ENCODE measurements at regions not wholly inside any gene's neighbourhood (a gene's known extent, or its start where the extent isn't known, plus 50 kb on each side); places are given as distances from the start of the nearest gene placed in this dataset.

DNA sequence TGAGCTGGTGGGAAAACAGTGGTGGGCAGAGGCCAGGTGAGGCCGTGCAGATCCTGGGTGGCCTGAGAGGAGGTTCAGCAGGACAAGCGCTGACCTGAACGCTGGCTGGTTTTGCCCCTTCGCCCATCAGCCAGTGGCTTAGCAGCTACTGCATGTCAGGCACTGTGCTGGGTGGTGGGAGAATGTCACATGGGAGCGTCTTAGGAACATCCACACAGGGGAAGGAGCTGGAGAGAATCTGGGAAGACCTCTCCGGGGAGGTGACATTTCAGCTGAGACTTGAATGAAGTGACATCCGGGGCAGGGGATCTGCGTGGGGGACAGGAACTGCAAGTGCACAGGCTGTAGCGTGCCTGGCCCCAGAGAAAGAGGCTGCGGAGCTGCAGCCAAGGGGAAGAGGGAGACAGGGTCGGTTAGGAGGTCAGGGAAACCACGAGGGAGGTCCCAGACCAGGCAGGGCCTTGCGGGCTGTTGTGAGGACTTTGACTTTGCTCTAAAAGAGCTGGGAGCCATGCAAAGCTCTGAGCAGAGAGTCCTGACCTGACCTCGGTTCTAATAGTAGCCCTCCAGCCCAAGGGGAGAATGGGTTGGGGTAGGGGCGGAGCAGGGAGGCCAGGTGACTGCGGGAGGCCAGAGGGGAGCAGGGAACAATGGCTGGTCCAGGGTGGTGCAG, 156.8 kb upstream of the PTPN1 start:
- TF ChIP-seq POLR2AphosphoS5 (IDR thresholded peaks at IDR 0.05; ENCODE audit: low read depth, low read length): no peak
- TF ChIP-seq PAX5 (IDR thresholded peaks at IDR 0.05; ENCODE audit: insufficient read depth, low read length, severe bottlenecking): no peak
- TF ChIP-seq POLR2A (IDR thresholded peaks at IDR 0.05; ENCODE audit: low read depth, low read length): no peak
- no peak for TF ChIP-seq POU2F2 (IDR thresholded peaks at IDR 0.05; ENCODE audit: low read depth, low read length)
- TF ChIP-seq TAF1 (IDR thresholded peaks at IDR 0.05; ENCODE audit: low read depth, low read length): no peak
- no peak for TF ChIP-seq SPI1 (IDR thresholded peaks at IDR 0.05; ENCODE audit: low read depth, low read length)
- DNase-seq (ENCODE audit: insufficient read length, low spot score) (no peak), FAIRE-seq (no peak)

DNA sequence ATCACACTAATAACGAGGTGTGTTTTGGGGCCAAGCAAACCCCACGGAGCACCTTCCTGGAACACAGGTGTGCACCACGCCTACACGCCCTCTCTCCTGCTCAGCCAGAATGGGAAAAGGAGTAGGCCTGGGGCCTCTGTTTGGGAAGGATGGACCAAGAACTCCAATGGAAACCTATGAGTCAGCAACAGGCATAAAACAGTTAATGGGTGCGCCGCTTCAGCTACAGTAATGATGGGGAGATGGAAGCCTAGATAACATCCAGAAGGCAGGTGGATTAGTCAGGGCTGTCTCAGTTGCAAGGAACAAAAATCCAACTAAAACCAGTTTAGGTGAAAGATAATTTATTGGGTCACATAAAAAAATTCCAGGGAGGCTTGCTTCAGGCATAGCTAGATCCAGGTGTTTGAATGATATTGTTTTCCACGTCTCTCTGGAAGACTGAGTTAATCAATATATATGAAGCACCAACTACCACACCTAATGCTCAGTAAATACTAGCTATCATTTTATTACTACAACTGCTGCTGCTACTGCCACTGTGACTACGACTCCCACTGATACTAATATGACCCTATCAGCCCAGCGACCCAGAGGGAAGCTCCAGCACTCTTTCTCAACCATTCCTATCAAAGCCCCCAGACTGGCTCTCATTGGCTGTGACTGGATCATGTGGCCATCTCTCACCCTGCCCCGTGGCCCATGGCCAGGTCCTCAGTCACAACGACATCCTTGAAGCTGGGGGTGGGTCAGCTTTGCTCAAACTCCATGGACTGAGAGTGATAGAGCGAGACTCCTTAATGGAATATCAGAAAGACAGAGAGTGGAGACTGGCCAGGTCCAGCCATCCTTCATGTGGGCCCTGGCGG, 155.2 kb upstream of the PTPN1 start:
- FAIRE-seq (no peak), DNase-seq (ENCODE audit: insufficient read length, low spot score) (no peak)
- TF ChIP-seq SPI1 (IDR thresholded peaks at IDR 0.05; ENCODE audit: low read depth, low read length): no peak
- no peak for TF ChIP-seq POU2F2 (IDR thresholded peaks at IDR 0.05; ENCODE audit: low read depth, low read length)
- no peak for TF ChIP-seq POLR2A (IDR thresholded peaks at IDR 0.05; ENCODE audit: low read depth, low read length)
- no peak for TF ChIP-seq PAX5 (IDR thresholded peaks at IDR 0.05; ENCODE audit: insufficient read depth, low read length, severe bottlenecking)
- no peak for TF ChIP-seq TAF1 (IDR thresholded peaks at IDR 0.05; ENCODE audit: low read depth, low read length)
- TF ChIP-seq POLR2AphosphoS5 (IDR thresholded peaks at IDR 0.05; ENCODE audit: low read depth, low read length): no peak

DNA sequence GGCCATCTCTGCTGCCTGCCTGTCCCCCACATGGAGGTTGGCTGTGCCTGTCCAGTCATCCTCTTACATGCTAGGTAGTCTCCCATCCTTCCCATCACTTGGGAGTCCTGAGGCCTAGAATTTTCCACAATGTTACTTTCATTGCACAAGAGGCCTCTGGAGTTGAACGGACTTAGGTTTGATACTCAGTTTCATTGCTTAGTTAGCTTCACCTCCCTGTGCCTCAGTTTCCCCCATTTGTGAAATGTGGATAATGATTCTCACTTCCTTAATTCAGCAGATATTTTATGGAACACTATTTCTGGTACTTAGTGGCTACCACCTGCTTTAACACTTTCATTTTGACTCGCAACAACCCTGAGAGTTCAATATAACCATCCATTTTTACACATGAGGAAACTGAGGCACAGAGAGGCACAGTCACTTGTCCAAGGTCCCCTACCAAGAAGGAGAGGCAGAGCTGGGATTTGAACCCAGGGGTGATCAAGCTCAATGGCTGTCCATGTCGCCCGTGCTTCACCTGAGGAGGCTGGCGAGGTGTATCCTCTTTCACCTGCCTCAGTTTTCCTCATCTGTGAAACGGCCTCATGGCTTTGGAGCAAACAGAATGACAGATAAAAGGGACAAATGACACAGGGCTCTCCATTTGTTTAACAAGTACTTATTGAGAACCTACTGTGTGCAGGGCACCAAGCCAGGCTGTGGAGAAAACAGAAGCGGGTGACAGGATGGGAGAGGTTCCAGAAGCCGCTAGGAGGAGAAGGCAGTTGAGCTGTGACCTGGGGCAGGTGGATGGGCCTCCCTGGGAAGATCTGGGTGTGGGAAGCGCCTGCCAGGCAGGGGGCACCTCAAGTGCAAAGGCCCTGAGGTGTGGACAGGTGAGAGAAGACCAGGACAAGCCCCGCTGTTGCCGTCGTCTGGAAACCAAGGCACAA, 154.3 kb upstream of the PTPN1 start:
- FAIRE-seq (no peak), DNase-seq (ENCODE audit: insufficient read length, low spot score) (no peak)
- no peak for TF ChIP-seq POLR2AphosphoS5 (IDR thresholded peaks at IDR 0.05; ENCODE audit: low read depth, low read length)
- no peak for TF ChIP-seq POU2F2 (IDR thresholded peaks at IDR 0.05; ENCODE audit: low read depth, low read length)
- TF ChIP-seq POLR2A (IDR thresholded peaks at IDR 0.05; ENCODE audit: low read depth, low read length): no peak
- TF ChIP-seq PAX5 (IDR thresholded peaks at IDR 0.05; ENCODE audit: insufficient read depth, low read length, severe bottlenecking): no peak
- no peak for TF ChIP-seq SPI1 (IDR thresholded peaks at IDR 0.05; ENCODE audit: low read depth, low read length)
- TF ChIP-seq TAF1 (IDR thresholded peaks at IDR 0.05; ENCODE audit: low read depth, low read length): no peak

DNA sequence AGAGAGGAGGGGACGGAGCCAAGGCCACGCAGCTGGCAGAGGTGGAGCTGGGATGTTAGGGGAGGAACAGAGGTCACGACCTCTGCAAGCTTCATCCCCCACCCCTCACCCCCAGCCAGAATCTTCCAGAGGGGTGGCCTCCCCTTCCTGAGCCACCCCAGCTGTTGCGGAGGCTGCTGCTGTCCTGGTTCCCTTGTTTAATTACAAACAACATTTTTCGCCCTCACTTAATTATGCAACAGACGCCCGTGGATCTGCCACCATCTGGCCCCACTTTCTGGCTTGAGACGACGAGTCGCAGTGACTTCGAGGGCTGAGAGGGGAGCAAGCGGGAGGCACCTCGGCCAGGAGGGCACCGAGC, 153.7 kb upstream of the PTPN1 start:
- no peak for DNase-seq (ENCODE audit: insufficient read length, low spot score)
- TF ChIP-seq POU2F2 (IDR thresholded peaks at IDR 0.05; ENCODE audit: low read depth, low read length) (no peak), SPI1 (IDR thresholded peaks at IDR 0.05; ENCODE audit: low read depth, low read length) (no peak), PAX5 (IDR thresholded peaks at IDR 0.05; ENCODE audit: insufficient read depth, low read length, severe bottlenecking) (no peak), TAF1 (IDR thresholded peaks at IDR 0.05; ENCODE audit: low read depth, low read length) (no peak), POLR2AphosphoS5 (IDR thresholded peaks at IDR 0.05; ENCODE audit: low read depth, low read length) (no peak), POLR2A (IDR thresholded peaks at IDR 0.05; ENCODE audit: low read depth, low read length) (no peak)
- FAIRE-seq: no peak

DNA sequence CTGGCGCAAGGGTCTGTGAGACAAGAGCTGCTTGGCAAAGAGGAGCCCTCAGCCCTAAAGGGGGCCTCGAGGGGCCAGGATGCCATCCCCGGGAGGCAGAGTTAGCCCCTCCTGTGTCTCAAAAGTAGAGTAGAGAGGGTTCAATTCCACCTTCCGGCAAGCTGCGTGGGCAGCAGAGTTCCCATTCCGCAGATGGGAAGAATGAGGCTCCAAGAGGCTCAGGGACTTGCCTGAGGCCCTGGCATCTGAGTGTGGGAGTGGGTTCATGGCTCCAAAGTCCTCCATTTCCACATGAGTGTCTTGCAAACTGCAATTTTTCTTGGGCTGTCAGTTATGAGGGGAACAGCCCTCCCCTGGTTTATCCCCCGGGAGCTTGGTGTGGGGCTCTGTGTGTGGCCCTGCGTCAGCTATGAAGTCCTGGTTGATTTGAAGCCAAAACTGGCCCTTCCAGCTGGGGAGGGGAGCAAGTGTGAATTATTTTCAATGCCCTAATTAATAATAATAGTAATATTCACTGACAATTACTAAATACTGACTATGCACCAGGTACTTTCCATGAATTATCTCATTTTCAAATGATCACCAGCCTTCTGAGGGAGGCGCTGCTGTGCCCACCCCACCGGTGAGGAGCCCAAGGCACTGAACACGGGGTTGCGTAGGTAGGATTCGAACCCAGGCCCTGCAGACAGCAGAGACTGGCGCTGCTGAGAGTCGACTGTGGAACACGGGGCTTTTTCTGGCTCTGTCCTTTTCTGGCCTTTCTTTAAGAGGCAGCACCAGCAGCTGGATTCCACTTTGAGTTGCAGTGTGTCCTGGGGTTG, 153.0 kb upstream of the PTPN1 start:
- DNase-seq (ENCODE audit: insufficient read length, low spot score): no peak
- no peak for FAIRE-seq
- TF ChIP-seq SPI1 (IDR thresholded peaks at IDR 0.05; ENCODE audit: low read depth, low read length) (no peak), POU2F2 (IDR thresholded peaks at IDR 0.05; ENCODE audit: low read depth, low read length) (no peak), PAX5 (IDR thresholded peaks at IDR 0.05; ENCODE audit: insufficient read depth, low read length, severe bottlenecking) (no peak), POLR2A (IDR thresholded peaks at IDR 0.05; ENCODE audit: low read depth, low read length) (no peak), TAF1 (IDR thresholded peaks at IDR 0.05; ENCODE audit: low read depth, low read length) (no peak)

DNA sequence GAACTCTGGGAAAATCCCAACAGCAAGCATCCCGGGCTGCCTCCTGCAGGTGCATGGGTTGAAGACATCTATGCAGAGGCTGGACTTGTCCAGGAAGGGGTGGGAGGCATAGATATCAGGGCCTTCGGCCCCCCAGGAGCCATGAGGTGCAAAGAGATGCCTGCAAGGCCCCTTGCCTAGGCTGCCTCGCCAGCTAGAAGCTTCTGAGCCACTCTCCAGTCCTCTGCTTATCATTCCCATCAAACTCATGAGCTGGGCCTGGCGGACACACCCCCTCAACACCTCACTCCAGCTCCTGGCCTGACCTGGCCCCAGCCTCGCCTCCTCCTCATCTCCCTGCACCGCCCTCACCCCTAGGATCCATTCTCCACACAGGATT, 152.4 kb upstream of the PTPN1 start:
- FAIRE-seq: no peak
- TF ChIP-seq POLR2AphosphoS5 (IDR thresholded peaks at IDR 0.05; ENCODE audit: low read depth, low read length) (no peak), POLR2A (IDR thresholded peaks at IDR 0.05; ENCODE audit: low read depth, low read length) (no peak), POU2F2 (IDR thresholded peaks at IDR 0.05; ENCODE audit: low read depth, low read length) (no peak), PAX5 (IDR thresholded peaks at IDR 0.05; ENCODE audit: insufficient read depth, low read length, severe bottlenecking) (no peak), TAF1 (IDR thresholded peaks at IDR 0.05; ENCODE audit: low read depth, low read length) (no peak)
- DNase-seq (ENCODE audit: insufficient read length, low spot score): no peak

DNA sequence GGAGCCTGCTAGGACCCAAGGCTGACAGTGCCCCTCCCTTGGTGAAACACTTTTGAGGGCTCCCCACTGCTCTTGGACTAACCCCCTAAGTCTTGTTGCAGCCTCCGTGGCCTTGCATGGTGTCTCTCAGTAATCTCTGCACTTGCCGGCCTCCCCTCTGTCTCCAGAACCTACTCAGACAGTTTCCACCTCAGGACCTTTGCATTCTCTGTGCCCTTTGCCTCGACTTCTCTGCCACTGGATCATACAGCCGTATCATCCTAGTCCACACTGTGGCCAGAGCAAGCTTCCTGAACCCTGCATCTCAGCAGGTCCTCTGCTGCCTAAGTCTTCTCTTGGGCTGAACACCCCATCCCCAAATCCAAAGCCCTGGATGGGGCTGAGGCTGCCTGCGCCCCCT, 152.0 kb upstream of the PTPN1 start:
- FAIRE-seq (no peak), DNase-seq (ENCODE audit: insufficient read length, low spot score) (no peak)
- TF ChIP-seq POLR2AphosphoS5 (IDR thresholded peaks at IDR 0.05; ENCODE audit: low read depth, low read length): no peak
- no peak for TF ChIP-seq SPI1 (IDR thresholded peaks at IDR 0.05; ENCODE audit: low read depth, low read length)
- no peak for TF ChIP-seq TAF1 (IDR thresholded peaks at IDR 0.05; ENCODE audit: low read depth, low read length)
- TF ChIP-seq POU2F2 (IDR thresholded peaks at IDR 0.05; ENCODE audit: low read depth, low read length): no peak
- TF ChIP-seq POLR2A (IDR thresholded peaks at IDR 0.05; ENCODE audit: low read depth, low read length): no peak
- TF ChIP-seq PAX5 (IDR thresholded peaks at IDR 0.05; ENCODE audit: insufficient read depth, low read length, severe bottlenecking): no peak

DNA sequence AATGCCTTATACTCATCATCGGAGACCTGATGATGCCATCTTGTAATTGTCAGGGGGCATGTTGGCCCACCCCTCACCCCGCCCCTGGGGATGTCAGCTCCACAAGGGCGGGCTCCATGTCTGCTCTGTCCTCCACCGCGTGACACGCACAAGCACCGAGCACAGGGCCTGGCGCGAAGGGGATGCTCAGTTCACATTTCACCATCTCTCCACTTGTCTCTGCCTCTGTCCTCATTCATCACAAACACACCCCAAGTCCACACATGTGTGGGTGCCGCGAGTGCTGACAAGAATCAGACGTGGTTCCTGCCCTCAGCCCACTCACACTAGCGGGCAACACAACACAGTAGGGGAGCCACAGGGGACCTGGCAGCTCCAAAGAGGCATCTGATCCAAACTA, 151.2 kb upstream of the PTPN1 start:
- TF ChIP-seq SPI1 (IDR thresholded peaks at IDR 0.05; ENCODE audit: low read depth, low read length) (no peak), TAF1 (IDR thresholded peaks at IDR 0.05; ENCODE audit: low read depth, low read length) (no peak), POU2F2 (IDR thresholded peaks at IDR 0.05; ENCODE audit: low read depth, low read length) (no peak), POLR2AphosphoS5 (IDR thresholded peaks at IDR 0.05; ENCODE audit: low read depth, low read length) (no peak), PAX5 (IDR thresholded peaks at IDR 0.05; ENCODE audit: insufficient read depth, low read length, severe bottlenecking) (no peak), POLR2A (IDR thresholded peaks at IDR 0.05; ENCODE audit: low read depth, low read length) (no peak)
- FAIRE-seq (no peak), DNase-seq (ENCODE audit: insufficient read length, low spot score) (no peak)
